Ovary (tissue), 7 donors: ENCODE measurements at regions not wholly inside any gene's neighbourhood (a gene's known extent, or its start where the extent isn't known, plus 50 kb on each side); places are given as distances from the start of the nearest gene placed in this dataset.

Source experiments
- DNase-seq, 5 donors: peaks; one replicate each; pipeline ENCODE4 v3.0.0-alpha.2; 2019 to 2020
- H3K27ac ChIP-seq, 2 donors: fragments of 200-600 bp; one replicate each; pipeline versions ENCODE4 v1.5.1 to v1.8.0; 2019 to 2022
- H3K27me3 ChIP-seq: fragments of 200-600 bp; one replicate; pipeline ENCODE4 v1.8.0; 2022
- H3K36me3 ChIP-seq: fragments of 200-600 bp; sonication (generic); one replicate; pipeline ENCODE4 v1.5.1; 2019
- H3K4me1 ChIP-seq: one replicate; pipeline ENCODE4 v1.8.1; 2013; ENCODE audit warnings: mild to moderate bottlenecking, moderate library complexity; ENCODE audit not compliant: insufficient read depth
- H3K4me3 ChIP-seq: fragments of 200-600 bp; sonication (generic); one replicate; pipeline ENCODE4 v1.5.1; 2017
- H3K9me3 ChIP-seq, 2 donors: fragments of 200-600 bp in 1 of 2; sonication (generic) in 1 of 2; one replicate each; pipeline versions ENCODE4 v1.5.1 to v1.8.1; 2013 to 2019; ENCODE audit warnings: mild to moderate bottlenecking in 1 of 2, moderate library complexity in 1 of 2
- EP300 ChIP-seq: sonication (generic); formaldehyde crosslinking; IDR thresholded peaks from one replicate; pipeline ENCODE4 v1.6.1; 2017; ENCODE audit warnings: antibody characterized with exemption
- POLR2A ChIP-seq: fragments of 450-650 bp; IDR thresholded peaks from one replicate; pipeline ENCODE4 v1.6.1; 2017; ENCODE audit warnings: antibody characterized with exemption, mild to moderate bottlenecking, moderate library complexity
- WGBS, 3 donors: extraction: QIAGEN DNeasy Blood & Tissue Kit in 1 of 3; methylation state at CpG; one replicate each; pipeline versions ENCODE4 v1.1.5 to v1.1.7; 2013 to 2017; 5-methylcytosine and 5-hydroxymethylcytosine counted together
- intact Hi-C, 4 donors: fragments of 100-400 bp; cut with DNase I; formaldehyde crosslinking; loops; one replicate each; pipeline versions ENCODE4 v1.11.0 to v1.15.1; 2022 to 2023
- TF ChIP-seq, protein P1 (sequence below), 3 donors: fragments of 450-650 bp in 2 of 3; fragments of 200-600 bp in 1 of 3; IDR thresholded peaks; one replicate each; pipeline versions ENCODE4 v1.5.1 to v1.8.0; 2016 to 2022; ENCODE audit warnings: antibody characterized with exemption in 3 of 3, mild to moderate bottlenecking in 1 of 3
- donor health status: DM: no; HTN: no; CAD: no; lungs with moderate emphysema.
- donor health status: DM: no; HTN: no; CAD: no.
- donor health status: Bipolar disorder and iron deficiency.
- donor health status: DM: no; HTN: no; CAD: no.
- donor health status: DM: yes; HTN: yes; CAD: no.

DNA sequence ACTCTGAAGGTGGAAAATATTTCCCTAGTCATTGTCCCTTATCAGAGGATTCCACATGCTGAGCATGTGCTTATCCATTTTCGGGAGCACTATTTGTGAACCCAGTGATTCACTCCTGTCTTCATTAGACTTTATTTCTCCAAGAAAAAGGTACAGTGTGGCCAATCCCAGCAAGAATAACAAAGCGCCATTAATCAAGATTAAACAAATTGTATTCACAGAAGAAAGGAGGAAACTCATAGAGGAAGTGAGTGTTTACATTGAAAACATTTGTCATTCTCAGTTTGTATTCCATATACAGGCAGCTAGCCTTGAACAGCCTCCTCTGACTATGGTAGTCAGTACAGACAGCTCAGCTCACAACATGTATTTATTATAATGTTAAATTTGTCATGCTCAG lies 1669.9 kb upstream of the SPRY2 start:
- TF ChIP-seq, protein P1, sequence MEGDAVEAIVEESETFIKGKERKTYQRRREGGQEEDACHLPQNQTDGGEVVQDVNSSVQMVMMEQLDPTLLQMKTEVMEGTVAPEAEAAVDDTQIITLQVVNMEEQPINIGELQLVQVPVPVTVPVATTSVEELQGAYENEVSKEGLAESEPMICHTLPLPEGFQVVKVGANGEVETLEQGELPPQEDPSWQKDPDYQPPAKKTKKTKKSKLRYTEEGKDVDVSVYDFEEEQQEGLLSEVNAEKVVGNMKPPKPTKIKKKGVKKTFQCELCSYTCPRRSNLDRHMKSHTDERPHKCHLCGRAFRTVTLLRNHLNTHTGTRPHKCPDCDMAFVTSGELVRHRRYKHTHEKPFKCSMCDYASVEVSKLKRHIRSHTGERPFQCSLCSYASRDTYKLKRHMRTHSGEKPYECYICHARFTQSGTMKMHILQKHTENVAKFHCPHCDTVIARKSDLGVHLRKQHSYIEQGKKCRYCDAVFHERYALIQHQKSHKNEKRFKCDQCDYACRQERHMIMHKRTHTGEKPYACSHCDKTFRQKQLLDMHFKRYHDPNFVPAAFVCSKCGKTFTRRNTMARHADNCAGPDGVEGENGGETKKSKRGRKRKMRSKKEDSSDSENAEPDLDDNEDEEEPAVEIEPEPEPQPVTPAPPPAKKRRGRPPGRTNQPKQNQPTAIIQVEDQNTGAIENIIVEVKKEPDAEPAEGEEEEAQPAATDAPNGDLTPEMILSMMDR (IDR thresholded peaks at IDR 0.05) = no peak
- no peak for TF ChIP-seq POLR2A
- TF ChIP-seq EP300 = no peak
- WGBS, 3 donors = 39 to 50% (median 46%) methylated on average over 2 of the region's 2 CpGs

DNA sequence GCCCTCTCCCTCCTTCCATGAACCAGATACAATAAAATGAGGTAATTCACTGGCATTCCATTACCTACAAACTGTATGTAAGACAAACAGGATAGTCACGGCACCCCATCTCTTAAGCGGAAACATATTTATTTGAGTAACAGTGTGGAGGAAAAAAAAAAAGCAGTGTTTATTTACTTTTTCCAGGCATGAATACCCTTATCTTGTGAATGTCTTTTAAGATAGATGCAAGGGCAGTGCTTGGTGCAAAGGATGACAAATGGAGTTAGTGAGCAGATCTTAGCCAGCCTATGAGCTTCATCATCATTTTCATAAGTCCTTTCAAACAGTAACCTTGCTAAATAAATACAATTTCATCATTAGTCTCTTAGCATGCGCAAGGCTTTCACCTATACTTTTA lies 1661.8 kb upstream of the SPRY2 start:
- no peak for DNase-seq
- H3K4me1 ChIP-seq = no peaks in the 10 kb centered on the region
- no peaks in the 10 kb centered on the region for H3K36me3 ChIP-seq
- no peak for TF ChIP-seq EP300
- TF ChIP-seq POLR2A = no peak
- TF ChIP-seq, protein P1 (IDR thresholded peaks at IDR 0.05) = no peak
- no peak overlapping the region for H3K4me3 ChIP-seq
- H3K9me3 ChIP-seq = no peaks in the 10 kb centered on the region
- intact Hi-C loops = no loop called here
- no peak overlapping the region for H3K27ac ChIP-seq
- WGBS, 3 donors = 91 to 98% (median 95%) methylated on average over 3 of the region's 3 CpGs
- H3K27me3 ChIP-seq = no peaks in the 10 kb centered on the region

More for the DNA sequence above, 1669.9 kb upstream of the SPRY2 start:
- Histone ChIP-seq H3K36me3 (no peaks in the 10 kb centered on the region), H3K9me3 (no peaks in the 10 kb centered on the region), H3K27me3 (no peaks in the 10 kb centered on the region), H3K4me1 (no peaks in the 10 kb centered on the region), H3K27ac (no peak overlapping the region), H3K4me3 (no peak overlapping the region)
- intact Hi-C loops = no loop called here
- DNase-seq = no peak

DNA sequence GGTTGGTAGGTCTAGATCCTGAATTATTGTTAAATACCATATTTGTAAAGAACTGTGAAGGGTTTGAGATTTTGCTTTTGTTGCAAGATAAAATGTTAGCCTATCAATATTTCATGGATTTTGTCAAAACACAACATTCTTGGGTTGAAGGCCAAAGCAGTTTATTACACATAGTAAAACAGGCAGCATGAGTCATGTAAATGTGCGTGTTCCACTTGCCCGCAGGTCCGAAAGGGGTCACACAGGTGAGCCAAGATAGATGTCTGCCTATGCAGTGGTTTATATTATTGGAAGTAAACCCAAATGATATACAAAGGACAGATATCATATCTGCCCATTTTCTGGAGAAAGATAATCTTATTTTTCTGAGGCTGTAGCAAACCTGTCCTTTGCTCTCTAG lies 1654.4 kb upstream of the SPRY2 start:
- TF ChIP-seq, protein P1 (IDR thresholded peaks at IDR 0.05) = no peak
- no peak for TF ChIP-seq POLR2A
- TF ChIP-seq EP300 = no peak
- H3K4me1 ChIP-seq = no peaks in the 10 kb centered on the region
- H3K27me3 ChIP-seq = no peaks in the 10 kb centered on the region
- H3K4me3 ChIP-seq = no peak overlapping the region
- DNase-seq = no peak
- 54 to 69% (median 62%) methylated on average over 3 of the region's 3 CpGs for WGBS, 3 donors
- no peaks in the 10 kb centered on the region for H3K9me3 ChIP-seq
- intact Hi-C loops = no loop called here
- H3K27ac ChIP-seq = no peak overlapping the region
- no peaks in the 10 kb centered on the region for H3K36me3 ChIP-seq

DNA sequence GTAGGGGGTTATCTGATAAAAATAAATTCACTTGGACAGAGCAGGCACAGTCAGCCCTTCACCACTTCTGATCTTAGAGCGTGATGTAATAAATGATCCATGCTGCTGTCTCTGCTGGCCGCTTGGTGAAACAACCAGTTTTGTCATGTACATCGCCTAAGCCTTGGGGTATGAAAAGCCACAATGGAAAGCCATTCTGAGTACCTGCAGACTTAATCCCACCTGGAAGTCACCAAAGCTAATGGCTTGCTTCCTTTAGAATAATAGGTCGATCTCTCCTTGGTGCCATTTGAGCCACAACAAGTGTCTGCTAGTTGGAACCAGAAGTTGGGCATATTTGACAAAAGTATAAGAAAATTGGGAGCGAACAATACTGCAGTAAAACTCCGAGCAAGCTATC lies 1649.7 kb upstream of the SPRY2 start:
- no peak for DNase-seq
- intact Hi-C loops = no loop called here
- TF ChIP-seq POLR2A (no peak), EP300 (no peak)
- TF ChIP-seq, protein P1 (IDR thresholded peaks at IDR 0.05) = no peak
- Histone ChIP-seq H3K4me1 (no peaks in the 10 kb centered on the region), H3K27me3 (no peaks in the 10 kb centered on the region), H3K27ac (no peak overlapping the region), H3K4me3 (no peak overlapping the region), H3K36me3 (no peaks in the 10 kb centered on the region), H3K9me3 (no peaks in the 10 kb centered on the region)
- WGBS, 3 donors = 89 to 92% (median 89%) methylated on average over 6 of the region's 6 CpGs

DNA sequence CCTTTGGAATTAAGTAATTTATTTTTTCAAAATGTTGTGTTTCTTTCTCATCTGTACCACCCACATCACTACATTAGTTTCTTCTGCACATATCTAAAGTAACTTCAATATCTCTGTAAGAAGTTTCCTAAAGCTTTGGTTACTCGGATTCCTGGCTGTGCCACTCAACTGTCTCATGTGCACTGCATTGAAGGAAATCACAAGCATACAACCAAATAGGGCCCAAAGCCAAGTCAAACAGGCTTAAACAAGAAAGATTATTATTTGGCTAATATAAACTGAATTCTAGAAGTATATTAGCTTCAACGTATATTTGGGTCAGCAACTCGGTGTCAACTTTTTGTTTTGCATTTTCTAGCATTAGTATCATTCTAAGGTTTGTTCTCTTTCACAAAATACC lies 1647.6 kb upstream of the SPRY2 start:
- WGBS, 3 donors = 48 to 62% (median 52%) methylated on average over 3 of the region's 3 CpGs
- H3K36me3 ChIP-seq = no peaks in the 10 kb centered on the region
- intact Hi-C loops = no loop called here
- H3K27me3 ChIP-seq = no peaks in the 10 kb centered on the region
- no peaks in the 10 kb centered on the region for H3K9me3 ChIP-seq
- H3K4me3 ChIP-seq = no peak overlapping the region
- no peak for DNase-seq
- no peaks in the 10 kb centered on the region for H3K4me1 ChIP-seq
- TF ChIP-seq POLR2A (no peak), EP300 (no peak)
- TF ChIP-seq, protein P1 (IDR thresholded peaks at IDR 0.05) = no peak
- no peak overlapping the region for H3K27ac ChIP-seq
